ENCODE measurements at regions not wholly inside any gene's neighbourhood (a gene's known extent, or its start where the extent isn't known, plus 50 kb on each side); places are given as distances from the start of the nearest gene placed in this dataset.

DNA sequence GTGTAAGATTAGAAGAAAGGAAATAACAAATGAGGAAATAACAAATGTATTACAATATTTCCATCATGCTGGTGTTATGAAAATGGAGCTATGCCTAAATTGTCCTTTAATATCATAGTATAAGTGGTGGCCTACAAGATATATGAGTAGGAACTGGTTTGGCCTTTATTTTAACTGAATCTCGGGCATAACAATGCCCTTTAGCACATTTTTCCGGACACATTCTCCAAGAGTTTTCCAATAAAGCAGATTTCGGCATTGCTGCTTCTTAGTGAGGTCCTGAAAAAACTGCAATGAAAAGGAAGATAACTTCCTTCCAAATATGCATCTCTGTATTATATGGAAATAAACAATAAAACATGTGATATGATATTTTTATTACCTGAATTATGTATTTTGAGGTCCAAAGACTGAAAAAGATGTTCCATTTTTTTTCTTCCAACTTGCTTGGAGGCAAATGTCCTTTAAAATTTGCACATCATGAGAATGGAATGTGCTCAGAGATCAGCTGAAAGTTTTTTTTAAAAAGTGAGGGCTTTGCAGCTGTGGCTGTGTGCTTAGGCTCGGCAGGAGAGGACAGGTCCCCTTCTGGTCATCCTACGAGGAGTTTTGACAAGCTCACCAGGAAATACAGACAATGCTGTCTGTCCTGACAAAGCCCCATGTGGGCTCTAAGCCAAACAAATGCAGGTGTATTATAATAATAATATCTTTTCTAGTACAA lies 132.3 kb upstream of the RND3 start:
- Mint-ChIP-seq H3K4me1 (peaks cover 2% of the 10 kb centered on the region; the same call in 2 of the 3 replicates), H3K27ac (no peak overlapping the region), H3K36me3 (ENCODE audit: low read depth) (no peaks in the 10 kb centered on the region), H3K27me3 (ENCODE audit: insufficient read depth, low read depth, poor library complexity) (peaks cover 2% of the 10 kb centered on the region), H3K4me3 (no peak overlapping the region), H3K9me3 (no peaks in the 10 kb centered on the region; the same call in 2 of the 3 replicates)
- Histone ChIP-seq H3F3A (replicated peaks; ENCODE audit: low read depth) (no peaks in the 10 kb centered on the region), H3K27me3 (ENCODE audit: insufficient read depth) (no peaks in the 10 kb centered on the region), H3K4me2 (no peak overlapping the region), H3K9me2 (ENCODE audit: insufficient read depth) (peaks cover 6% of the 10 kb centered on the region), H3K27ac (ENCODE audit: low read depth) (no peak overlapping the region), H2AFZ (no peak overlapping the region), H4K20me1 (replicated peaks; ENCODE audit: insufficient read depth) (no peaks in the 10 kb centered on the region), H3K4me1 (ENCODE audit: insufficient read depth) (peaks cover 4% of the 10 kb centered on the region; the same call in 1 of the 2 replicates), H3K4me3 (no peak overlapping the region), H3K36me3 (ENCODE audit: insufficient read depth) (no peaks in the 10 kb centered on the region), H3K79me2 (replicated peaks; ENCODE audit: insufficient read depth) (no peaks in the 10 kb centered on the region)
- DNase-seq (ENCODE audit: low spot score) (no peak), ATAC-seq (no peak)
- TF ChIP-seq, protein P1, sequence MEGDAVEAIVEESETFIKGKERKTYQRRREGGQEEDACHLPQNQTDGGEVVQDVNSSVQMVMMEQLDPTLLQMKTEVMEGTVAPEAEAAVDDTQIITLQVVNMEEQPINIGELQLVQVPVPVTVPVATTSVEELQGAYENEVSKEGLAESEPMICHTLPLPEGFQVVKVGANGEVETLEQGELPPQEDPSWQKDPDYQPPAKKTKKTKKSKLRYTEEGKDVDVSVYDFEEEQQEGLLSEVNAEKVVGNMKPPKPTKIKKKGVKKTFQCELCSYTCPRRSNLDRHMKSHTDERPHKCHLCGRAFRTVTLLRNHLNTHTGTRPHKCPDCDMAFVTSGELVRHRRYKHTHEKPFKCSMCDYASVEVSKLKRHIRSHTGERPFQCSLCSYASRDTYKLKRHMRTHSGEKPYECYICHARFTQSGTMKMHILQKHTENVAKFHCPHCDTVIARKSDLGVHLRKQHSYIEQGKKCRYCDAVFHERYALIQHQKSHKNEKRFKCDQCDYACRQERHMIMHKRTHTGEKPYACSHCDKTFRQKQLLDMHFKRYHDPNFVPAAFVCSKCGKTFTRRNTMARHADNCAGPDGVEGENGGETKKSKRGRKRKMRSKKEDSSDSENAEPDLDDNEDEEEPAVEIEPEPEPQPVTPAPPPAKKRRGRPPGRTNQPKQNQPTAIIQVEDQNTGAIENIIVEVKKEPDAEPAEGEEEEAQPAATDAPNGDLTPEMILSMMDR (conservative IDR thresholded peaks at IDR 0.05; ENCODE audit: low read depth in 2 of 2), result no peak
- TF ChIP-seq ZNF331 (CRISPR knock-in tag; IDR thresholded peaks at IDR 0.05; ENCODE audit: low read depth) (no peak), CREB1 (CRISPR knock-in tag; IDR thresholded peaks at IDR 0.05; ENCODE audit: low read depth) (no peak), EZH2phosphoT487 (IDR thresholded peaks at IDR 0.05; ENCODE audit: unreplicated experiment) (no peak), JUNB (IDR thresholded peaks at IDR 0.05; ENCODE audit: unreplicated experiment) (no peak), NANOG (IDR thresholded peaks at IDR 0.05; ENCODE audit: borderline replicate concordance) (no peak), EZH2 (IDR thresholded peaks at IDR 0.05; ENCODE audit: low read depth, unreplicated experiment) (no peak), ZNF114 (CRISPR knock-in tag; IDR thresholded peaks at IDR 0.05) (no peak)
- TF ChIP-seq, protein P2, sequence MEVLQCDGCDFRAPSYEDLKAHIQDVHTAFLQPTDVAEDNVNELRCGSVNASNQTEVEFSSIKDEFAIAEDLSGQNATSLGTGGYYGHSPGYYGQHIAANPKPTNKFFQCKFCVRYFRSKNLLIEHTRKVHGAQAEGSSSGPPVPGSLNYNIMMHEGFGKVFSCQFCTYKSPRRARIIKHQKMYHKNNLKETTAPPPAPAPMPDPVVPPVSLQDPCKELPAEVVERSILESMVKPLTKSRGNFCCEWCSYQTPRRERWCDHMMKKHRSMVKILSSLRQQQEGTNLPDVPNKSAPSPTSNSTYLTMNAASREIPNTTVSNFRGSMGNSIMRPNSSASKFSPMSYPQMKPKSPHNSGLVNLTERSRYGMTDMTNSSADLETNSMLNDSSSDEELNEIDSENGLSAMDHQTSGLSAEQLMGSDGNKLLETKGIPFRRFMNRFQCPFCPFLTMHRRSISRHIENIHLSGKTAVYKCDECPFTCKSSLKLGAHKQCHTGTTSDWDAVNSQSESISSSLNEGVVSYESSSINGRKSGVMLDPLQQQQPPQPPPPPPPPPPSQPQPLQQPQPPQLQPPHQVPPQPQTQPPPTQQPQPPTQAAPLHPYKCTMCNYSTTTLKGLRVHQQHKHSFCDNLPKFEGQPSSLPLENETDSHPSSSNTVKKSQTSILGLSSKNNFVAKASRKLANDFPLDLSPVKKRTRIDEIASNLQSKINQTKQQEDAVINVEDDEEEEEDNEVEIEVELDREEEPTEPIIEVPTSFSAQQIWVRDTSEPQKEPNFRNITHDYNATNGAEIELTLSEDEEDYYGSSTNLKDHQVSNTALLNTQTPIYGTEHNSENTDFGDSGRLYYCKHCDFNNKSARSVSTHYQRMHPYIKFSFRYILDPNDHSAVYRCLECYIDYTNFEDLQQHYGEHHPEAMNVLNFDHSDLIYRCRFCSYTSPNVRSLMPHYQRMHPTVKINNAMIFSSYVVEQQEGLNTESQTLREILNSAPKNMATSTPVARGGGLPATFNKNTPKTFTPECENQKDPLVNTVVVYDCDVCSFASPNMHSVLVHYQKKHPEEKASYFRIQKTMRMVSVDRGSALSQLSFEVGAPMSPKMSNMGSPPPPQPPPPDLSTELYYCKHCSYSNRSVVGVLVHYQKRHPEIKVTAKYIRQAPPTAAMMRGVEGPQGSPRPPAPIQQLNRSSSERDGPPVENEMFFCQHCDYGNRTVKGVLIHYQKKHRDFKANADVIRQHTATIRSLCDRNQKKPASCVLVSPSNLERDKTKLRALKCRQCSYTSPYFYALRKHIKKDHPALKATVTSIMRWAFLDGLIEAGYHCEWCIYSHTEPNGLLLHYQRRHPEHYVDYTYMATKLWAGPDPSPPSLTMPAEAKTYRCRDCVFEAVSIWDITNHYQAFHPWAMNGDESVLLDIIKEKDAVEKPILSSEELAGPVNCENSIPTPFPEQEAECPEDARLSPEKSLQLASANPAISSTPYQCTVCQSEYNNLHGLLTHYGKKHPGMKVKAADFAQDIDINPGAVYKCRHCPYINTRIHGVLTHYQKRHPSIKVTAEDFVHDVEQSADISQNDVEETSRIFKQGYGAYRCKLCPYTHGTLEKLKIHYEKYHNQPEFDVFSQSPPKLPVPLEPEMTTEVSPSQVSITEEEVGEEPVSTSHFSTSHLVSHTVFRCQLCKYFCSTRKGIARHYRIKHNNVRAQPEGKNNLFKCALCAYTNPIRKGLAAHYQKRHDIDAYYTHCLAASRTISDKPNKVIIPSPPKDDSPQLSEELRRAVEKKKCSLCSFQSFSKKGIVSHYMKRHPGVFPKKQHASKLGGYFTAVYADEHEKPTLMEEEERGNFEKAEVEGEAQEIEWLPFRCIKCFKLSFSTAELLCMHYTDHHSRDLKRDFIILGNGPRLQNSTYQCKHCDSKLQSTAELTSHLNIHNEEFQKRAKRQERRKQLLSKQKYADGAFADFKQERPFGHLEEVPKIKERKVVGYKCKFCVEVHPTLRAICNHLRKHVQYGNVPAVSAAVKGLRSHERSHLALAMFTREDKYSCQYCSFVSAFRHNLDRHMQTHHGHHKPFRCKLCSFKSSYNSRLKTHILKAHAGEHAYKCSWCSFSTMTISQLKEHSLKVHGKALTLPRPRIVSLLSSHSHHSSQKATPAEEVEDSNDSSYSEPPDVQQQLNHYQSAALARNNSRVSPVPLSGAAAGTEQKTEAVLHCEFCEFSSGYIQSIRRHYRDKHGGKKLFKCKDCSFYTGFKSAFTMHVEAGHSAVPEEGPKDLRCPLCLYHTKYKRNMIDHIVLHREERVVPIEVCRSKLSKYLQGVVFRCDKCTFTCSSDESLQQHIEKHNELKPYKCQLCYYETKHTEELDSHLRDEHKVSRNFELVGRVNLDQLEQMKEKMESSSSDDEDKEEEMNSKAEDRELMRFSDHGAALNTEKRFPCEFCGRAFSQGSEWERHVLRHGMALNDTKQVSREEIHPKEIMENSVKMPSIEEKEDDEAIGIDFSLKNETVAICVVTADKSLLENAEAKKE (CRISPR knock-in tag; IDR thresholded peaks at IDR 0.05), result no peak
- TF ChIP-seq, protein P3, sequence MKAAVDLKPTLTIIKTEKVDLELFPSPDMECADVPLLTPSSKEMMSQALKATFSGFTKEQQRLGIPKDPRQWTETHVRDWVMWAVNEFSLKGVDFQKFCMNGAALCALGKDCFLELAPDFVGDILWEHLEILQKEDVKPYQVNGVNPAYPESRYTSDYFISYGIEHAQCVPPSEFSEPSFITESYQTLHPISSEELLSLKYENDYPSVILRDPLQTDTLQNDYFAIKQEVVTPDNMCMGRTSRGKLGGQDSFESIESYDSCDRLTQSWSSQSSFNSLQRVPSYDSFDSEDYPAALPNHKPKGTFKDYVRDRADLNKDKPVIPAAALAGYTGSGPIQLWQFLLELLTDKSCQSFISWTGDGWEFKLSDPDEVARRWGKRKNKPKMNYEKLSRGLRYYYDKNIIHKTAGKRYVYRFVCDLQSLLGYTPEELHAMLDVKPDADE (IDR thresholded peaks at IDR 0.05), result no peak
- TF ChIP-seq, protein P4, sequence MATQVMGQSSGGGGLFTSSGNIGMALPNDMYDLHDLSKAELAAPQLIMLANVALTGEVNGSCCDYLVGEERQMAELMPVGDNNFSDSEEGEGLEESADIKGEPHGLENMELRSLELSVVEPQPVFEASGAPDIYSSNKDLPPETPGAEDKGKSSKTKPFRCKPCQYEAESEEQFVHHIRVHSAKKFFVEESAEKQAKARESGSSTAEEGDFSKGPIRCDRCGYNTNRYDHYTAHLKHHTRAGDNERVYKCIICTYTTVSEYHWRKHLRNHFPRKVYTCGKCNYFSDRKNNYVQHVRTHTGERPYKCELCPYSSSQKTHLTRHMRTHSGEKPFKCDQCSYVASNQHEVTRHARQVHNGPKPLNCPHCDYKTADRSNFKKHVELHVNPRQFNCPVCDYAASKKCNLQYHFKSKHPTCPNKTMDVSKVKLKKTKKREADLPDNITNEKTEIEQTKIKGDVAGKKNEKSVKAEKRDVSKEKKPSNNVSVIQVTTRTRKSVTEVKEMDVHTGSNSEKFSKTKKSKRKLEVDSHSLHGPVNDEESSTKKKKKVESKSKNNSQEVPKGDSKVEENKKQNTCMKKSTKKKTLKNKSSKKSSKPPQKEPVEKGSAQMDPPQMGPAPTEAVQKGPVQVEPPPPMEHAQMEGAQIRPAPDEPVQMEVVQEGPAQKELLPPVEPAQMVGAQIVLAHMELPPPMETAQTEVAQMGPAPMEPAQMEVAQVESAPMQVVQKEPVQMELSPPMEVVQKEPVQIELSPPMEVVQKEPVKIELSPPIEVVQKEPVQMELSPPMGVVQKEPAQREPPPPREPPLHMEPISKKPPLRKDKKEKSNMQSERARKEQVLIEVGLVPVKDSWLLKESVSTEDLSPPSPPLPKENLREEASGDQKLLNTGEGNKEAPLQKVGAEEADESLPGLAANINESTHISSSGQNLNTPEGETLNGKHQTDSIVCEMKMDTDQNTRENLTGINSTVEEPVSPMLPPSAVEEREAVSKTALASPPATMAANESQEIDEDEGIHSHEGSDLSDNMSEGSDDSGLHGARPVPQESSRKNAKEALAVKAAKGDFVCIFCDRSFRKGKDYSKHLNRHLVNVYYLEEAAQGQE (IDR thresholded peaks at IDR 0.05; ENCODE audit: unreplicated experiment), result no peak

All from GM23338 (cell line).